ENCODE measurements at regions not wholly inside any gene's neighbourhood (a gene's known extent, or its start where the extent isn't known, plus 50 kb on each side); places are given as distances from the start of the nearest gene placed in this dataset.

DNA sequence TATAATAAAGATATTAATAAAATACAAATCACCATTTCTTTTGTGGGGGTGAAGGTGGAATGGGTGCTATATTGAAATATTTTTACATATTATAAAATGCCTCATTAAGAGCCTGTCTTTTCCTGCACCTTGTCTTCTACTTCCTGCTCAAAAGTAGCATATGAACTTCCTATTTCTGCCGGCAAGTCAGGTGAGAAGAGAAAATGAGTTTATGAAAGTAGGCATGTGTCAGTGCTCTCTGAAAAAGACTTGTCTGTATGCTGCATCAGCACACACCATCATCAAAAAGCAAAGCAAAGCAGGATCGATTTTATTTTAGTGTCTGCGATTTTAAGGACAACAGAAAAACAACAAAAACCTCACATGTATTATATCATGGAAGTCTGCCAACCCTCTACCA is 114.2 kb downstream of the RAP2A start:
- TF ChIP-seq, protein P1, sequence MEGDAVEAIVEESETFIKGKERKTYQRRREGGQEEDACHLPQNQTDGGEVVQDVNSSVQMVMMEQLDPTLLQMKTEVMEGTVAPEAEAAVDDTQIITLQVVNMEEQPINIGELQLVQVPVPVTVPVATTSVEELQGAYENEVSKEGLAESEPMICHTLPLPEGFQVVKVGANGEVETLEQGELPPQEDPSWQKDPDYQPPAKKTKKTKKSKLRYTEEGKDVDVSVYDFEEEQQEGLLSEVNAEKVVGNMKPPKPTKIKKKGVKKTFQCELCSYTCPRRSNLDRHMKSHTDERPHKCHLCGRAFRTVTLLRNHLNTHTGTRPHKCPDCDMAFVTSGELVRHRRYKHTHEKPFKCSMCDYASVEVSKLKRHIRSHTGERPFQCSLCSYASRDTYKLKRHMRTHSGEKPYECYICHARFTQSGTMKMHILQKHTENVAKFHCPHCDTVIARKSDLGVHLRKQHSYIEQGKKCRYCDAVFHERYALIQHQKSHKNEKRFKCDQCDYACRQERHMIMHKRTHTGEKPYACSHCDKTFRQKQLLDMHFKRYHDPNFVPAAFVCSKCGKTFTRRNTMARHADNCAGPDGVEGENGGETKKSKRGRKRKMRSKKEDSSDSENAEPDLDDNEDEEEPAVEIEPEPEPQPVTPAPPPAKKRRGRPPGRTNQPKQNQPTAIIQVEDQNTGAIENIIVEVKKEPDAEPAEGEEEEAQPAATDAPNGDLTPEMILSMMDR (IDR thresholded peaks at IDR 0.05 in 8 of 11, conservative IDR thresholded peaks at IDR 0.05 in 3 of 11): no peak
- no peak for TF ChIP-seq POLR2AphosphoS5 (IDR thresholded peaks at IDR 0.05)
- TF ChIP-seq POLR2A (IDR thresholded peaks at IDR 0.05): no peak
